ENCODE measurements at regions not wholly inside any gene's neighbourhood (a gene's known extent, or its start where the extent isn't known, plus 50 kb on each side); places are given as distances from the start of the nearest gene placed in this dataset.

DNA sequence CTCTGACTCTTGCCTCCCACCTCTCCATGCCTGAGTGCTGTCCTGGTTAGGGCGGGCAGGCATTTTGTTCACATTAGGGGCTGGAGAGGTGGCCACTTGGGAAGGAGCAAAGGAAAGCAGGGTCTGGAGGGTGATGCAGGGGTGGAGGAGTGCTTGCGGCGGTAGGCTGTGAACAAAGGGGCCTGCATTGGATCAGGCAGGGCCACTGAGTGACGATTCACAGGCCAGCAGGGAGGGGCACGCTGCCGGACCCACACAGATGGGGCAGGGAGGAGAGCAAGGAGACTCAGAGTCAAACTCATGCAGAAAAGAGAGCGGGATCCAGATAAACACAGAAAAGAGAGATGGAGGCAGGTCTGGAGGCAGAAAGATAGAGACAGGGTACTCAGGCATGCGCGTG is 58.4 kb upstream of the TBX3 start:
- no peak for TF ChIP-seq POLR2A (IDR thresholded peaks at IDR 0.05)
- TF ChIP-seq, protein P1, sequence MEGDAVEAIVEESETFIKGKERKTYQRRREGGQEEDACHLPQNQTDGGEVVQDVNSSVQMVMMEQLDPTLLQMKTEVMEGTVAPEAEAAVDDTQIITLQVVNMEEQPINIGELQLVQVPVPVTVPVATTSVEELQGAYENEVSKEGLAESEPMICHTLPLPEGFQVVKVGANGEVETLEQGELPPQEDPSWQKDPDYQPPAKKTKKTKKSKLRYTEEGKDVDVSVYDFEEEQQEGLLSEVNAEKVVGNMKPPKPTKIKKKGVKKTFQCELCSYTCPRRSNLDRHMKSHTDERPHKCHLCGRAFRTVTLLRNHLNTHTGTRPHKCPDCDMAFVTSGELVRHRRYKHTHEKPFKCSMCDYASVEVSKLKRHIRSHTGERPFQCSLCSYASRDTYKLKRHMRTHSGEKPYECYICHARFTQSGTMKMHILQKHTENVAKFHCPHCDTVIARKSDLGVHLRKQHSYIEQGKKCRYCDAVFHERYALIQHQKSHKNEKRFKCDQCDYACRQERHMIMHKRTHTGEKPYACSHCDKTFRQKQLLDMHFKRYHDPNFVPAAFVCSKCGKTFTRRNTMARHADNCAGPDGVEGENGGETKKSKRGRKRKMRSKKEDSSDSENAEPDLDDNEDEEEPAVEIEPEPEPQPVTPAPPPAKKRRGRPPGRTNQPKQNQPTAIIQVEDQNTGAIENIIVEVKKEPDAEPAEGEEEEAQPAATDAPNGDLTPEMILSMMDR (IDR thresholded peaks at IDR 0.05 in 4 of 5, conservative IDR thresholded peaks at IDR 0.05 in 1 of 5) = no peak

Data from gastrocnemius medialis (tissue), 4 donors.